Esophagus muscularis mucosa (tissue), 4 donors: ENCODE measurements at regions not wholly inside any gene's neighbourhood (a gene's known extent, or its start where the extent isn't known, plus 50 kb on each side); places are given as distances from the start of the nearest gene placed in this dataset.

ENCODE experiments used
- DNase-seq: peaks from one replicate; pipeline ENCODE4 v3.0.0-alpha.2; 2017; ENCODE audit errors: extremely low spot score
- H3K27ac ChIP-seq, 4 donors: fragments of 200-600 bp; sonication (generic); replicated peaks in 1 of 4; 1 replicate in 3 of 4; 2 replicates in 1 of 4; pipeline ENCODE4 v1.5.1; 2016 to 2019; ENCODE audit warnings: mild to moderate bottlenecking in 1 of 4
- H3K27me3 ChIP-seq, 4 donors: fragments of 200-600 bp; sonication (generic); one replicate each; pipeline versions ENCODE4 v1.5.1 to v1.6.0; 2016 to 2019
- H3K36me3 ChIP-seq, 4 donors: fragments of 200-600 bp; sonication (generic); one replicate each; pipeline ENCODE4 v1.5.1; 2016 to 2019
- H3K4me1 ChIP-seq, 4 donors: fragments of 200-600 bp; sonication (generic); one replicate each; pipeline ENCODE4 v1.5.1; 2016 to 2019
- H3K4me3 ChIP-seq, 4 donors: fragments of 200-600 bp; sonication (generic); 1 replicate in 2 of 4; 2 replicates in 2 of 4; pipeline ENCODE4 v1.5.1; 2016 to 2019; ENCODE audit warnings: mild to moderate bottlenecking in 4 of 4, moderate library complexity in 1 of 4
- H3K9me3 ChIP-seq, 4 donors: fragments of 200-600 bp; sonication (generic); 1 replicate in 3 of 4; 2 replicates in 1 of 4; pipeline ENCODE4 v1.5.1; 2016 to 2019
- EP300 ChIP-seq: sonication (generic); formaldehyde crosslinking; IDR thresholded peaks from one replicate; pipeline ENCODE4 v1.6.1; 2017; ENCODE audit warnings: antibody characterized with exemption
- POLR2A ChIP-seq: fragments of 450-650 bp; IDR thresholded peaks from one replicate; pipeline ENCODE4 v1.6.1; 2017; ENCODE audit warnings: antibody characterized with exemption, moderate library complexity, mild to moderate bottlenecking, low read depth
- POLR2AphosphoS5 ChIP-seq, 2 donors: sonication (generic); formaldehyde crosslinking; IDR thresholded peaks; one replicate each; pipeline ENCODE4 v1.6.1; 2017; ENCODE audit warnings: antibody characterized with exemption in 2 of 2
- WGBS: methylation state at CpG from one replicate; pipeline ENCODE4 v1.1.5; 2018; 5-methylcytosine and 5-hydroxymethylcytosine counted together
- intact Hi-C: fragments of 100-400 bp; cut with DNase I; formaldehyde crosslinking; loops from one replicate; pipeline ENCODE4 v1.15.1; 2023
- TF ChIP-seq, protein P1 (sequence below), 3 experiments: fragments of 200-600 bp in 2 of 3; fragments of 450-650 bp in 1 of 3; sonication (generic) in 2 of 3; IDR thresholded peaks; one replicate each; pipeline ENCODE4 v1.5.1; 2017 to 2019; ENCODE audit warnings: antibody characterized with exemption in 3 of 3, mild to moderate bottlenecking in 2 of 3, moderate library complexity in 1 of 3

DNA sequence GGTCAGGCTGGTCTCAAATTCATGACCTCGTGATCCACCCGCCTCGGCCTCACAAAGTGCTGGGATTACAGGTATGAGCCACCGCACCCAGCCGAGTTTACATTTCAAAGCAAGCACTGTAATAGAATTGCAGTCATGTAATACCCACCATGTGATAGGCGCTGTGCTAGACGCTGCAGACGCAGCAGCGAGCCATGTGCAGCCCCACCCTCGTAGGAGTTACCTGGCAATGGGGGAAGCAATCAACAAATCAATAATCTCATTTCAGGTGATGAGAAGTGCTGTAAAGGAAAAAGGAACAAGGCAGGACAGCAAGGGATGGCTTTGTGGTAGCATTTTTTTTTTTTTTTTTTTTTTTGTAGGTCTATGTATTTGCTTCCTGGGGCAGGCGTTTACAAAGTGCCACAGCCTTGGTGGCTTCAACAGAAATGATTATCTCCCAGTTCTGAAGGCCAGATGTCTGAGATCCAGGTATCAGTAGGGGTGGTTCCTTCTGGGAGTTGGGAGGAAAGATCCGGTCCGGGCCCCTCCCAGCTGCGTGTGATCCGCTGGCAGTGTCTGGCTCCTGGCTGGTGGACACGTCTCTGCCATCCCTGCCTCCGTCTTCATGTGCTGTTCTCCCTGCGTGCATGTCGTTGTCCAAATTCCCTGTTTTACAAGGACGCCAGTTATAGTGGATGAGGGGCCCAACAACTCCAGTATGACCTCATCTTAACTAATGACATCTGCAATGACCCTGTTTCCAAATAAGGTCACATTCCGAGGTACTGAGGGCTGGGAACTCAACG lies 72.8 kb downstream of the TNFAIP2 start:
- H3K4me1 ChIP-seq = peaks cover 0 to 22% (median 5%) of the 10 kb centered on the region in 4 donors
- 92% methylated on average over 17 of the region's 22 CpGs for WGBS
- no peaks in the 10 kb centered on the region for H3K9me3 ChIP-seq
- H3K36me3 ChIP-seq = no peaks in the 10 kb centered on the region
- DNase-seq = no peak
- intact Hi-C loops = no loop called here
- no peaks in the 10 kb centered on the region for H3K27me3 ChIP-seq
- H3K27ac ChIP-seq = peak overlapping the region in 1 of 4 donors; percentile 14
- H3K4me3 ChIP-seq = no peak overlapping the region
- TF ChIP-seq EP300 (no peak), POLR2A (no peak), POLR2AphosphoS5 (IDR thresholded peaks at IDR 0.05) (no peak)
- TF ChIP-seq, protein P1, sequence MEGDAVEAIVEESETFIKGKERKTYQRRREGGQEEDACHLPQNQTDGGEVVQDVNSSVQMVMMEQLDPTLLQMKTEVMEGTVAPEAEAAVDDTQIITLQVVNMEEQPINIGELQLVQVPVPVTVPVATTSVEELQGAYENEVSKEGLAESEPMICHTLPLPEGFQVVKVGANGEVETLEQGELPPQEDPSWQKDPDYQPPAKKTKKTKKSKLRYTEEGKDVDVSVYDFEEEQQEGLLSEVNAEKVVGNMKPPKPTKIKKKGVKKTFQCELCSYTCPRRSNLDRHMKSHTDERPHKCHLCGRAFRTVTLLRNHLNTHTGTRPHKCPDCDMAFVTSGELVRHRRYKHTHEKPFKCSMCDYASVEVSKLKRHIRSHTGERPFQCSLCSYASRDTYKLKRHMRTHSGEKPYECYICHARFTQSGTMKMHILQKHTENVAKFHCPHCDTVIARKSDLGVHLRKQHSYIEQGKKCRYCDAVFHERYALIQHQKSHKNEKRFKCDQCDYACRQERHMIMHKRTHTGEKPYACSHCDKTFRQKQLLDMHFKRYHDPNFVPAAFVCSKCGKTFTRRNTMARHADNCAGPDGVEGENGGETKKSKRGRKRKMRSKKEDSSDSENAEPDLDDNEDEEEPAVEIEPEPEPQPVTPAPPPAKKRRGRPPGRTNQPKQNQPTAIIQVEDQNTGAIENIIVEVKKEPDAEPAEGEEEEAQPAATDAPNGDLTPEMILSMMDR (IDR thresholded peaks at IDR 0.05) = no peak

DNA sequence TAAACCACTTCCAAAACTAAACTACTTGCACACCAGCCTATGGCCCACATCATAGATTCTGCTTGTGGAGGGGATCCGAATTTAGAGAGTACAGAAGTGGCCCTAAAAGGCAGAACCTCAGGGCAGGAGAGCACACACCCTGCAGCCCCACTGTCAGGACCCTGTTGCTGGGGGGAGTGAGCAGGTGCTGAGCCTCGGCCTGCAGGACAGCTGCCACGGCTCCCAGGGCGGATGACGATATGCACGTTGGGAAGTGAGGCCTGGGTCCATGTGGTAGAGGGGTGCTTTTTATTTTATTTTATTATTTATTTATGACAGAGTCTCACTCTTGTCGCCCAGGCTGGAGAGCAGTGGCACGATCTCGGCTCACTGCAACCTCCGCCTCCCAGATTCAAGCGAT lies 73.5 kb downstream of the TNFAIP2 start:
- intact Hi-C loops = no loop called here
- no peak for DNase-seq
- Histone ChIP-seq H3K36me3 (no peaks in the 10 kb centered on the region), H3K27me3 (no peaks in the 10 kb centered on the region), H3K27ac (peak overlapping the region in 1 of 4 donors; percentile 14), H3K4me3 (no peak overlapping the region), H3K9me3 (no peaks in the 10 kb centered on the region), H3K4me1 (peaks cover 0 to 22% (median 5%) of the 10 kb centered on the region in 4 donors)
- no peak for TF ChIP-seq EP300
- TF ChIP-seq, protein P1 (IDR thresholded peaks at IDR 0.05) = no peak
- no peak for TF ChIP-seq POLR2A
- no peak for TF ChIP-seq POLR2AphosphoS5 (IDR thresholded peaks at IDR 0.05)
- WGBS = 94% methylated on average over 11 of the region's 11 CpGs

DNA sequence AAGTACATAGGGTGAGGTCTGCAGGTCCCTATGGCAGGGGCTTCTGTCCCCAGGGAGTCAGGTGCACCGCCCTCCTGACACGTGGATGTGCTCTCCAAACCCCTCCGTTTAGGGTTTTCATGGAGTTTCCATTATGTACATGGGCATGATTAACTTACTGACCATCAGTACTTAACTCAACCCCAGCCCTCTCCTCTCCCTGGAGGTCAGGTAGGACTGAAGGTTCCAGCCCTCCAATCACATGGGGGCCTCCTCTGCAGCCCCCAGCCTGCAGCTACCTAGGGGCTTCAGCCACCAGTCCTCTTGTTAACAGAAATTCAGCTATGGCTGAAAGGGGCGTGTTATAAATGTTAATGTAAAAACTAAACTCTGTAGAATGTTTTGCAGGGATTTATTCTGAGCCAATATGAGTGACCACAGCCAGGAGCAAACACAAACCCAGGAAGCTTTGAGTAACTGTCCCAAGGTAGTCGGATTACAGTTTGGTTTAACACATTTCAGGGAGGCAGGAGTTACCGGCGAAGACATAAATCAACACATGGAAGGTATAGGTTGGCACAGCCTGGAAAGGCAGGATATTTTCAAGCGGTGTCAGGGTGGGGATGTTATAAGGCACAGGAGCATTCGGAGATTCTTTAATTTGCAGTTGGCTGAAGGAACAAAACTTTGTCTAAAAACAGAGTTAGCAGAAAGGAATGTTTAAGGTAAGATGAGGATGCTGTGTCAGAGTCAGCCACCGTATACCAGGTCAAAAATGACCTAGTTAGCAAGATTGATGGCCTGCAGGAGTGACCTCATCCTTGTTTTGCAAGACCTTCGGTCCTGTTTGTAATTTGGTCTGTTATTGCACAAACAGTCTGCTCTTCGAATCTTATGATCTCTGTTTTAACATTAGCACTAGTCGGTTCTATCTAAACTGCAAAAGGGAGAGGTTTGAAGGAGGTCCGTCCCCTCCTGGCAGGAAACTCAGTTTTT lies 75.2 kb downstream of the TNFAIP2 start:
- no peak overlapping the region for H3K4me3 ChIP-seq
- 66% methylated on average over 14 of the region's 14 CpGs for WGBS
- H3K27ac ChIP-seq = peak overlapping the region; percentile 65 to 75 (median 68)
- no peaks in the 10 kb centered on the region for H3K9me3 ChIP-seq
- no peaks in the 10 kb centered on the region for H3K36me3 ChIP-seq
- intact Hi-C loops = no loop called here
- TF ChIP-seq POLR2AphosphoS5 (IDR thresholded peaks at IDR 0.05) = peak; percentile 55 to 78
- TF ChIP-seq, protein P1 (IDR thresholded peaks at IDR 0.05) = no peak
- H3K27me3 ChIP-seq = peaks cover 0 to 8% (median 0%) of the 10 kb centered on the region in 4 donors
- H3K4me1 ChIP-seq = peaks cover 0 to 17% (median 5%) of the 10 kb centered on the region in 4 donors
- DNase-seq = no peak

DNA sequence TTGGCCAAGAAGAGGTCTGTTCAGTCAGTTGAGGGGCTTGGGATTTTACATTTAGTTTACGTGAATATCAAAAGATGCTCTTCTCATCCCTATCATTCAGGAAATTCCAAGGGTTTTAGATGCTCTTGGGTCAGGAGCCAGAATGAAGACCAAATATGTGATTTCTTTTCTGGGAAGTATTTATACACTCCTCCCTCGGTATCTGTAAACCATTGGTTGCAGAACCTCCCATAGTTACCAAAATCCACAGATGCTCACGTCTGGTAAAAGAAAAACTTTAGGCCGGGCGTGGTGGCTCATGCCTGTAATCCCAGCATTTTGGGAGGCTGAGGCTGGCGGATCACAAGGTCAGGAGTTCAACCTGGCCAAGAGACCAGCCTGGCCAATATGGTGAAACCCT lies 75.9 kb downstream of the TNFAIP2 start:
- Histone ChIP-seq H3K4me3 (no peak overlapping the region), H3K27ac (peak overlapping the region; percentile 65 to 75 (median 68)), H3K9me3 (peaks cover 0 to 4% (median under 1%) of the 10 kb centered on the region in 4 donors), H3K36me3 (no peaks in the 10 kb centered on the region), H3K4me1 (peaks cover 0 to 17% (median 5%) of the 10 kb centered on the region in 4 donors), H3K27me3 (peaks cover 0 to 8% (median 0%) of the 10 kb centered on the region in 4 donors)
- intact Hi-C loops = no loop called here
- 71% methylated on average over 6 of the region's 6 CpGs for whole genome bisulfite sequencing
- TF ChIP-seq, protein P1 (IDR thresholded peaks at IDR 0.05) = no peak
- TF ChIP-seq POLR2AphosphoS5 (IDR thresholded peaks at IDR 0.05) (peak in 1 of 2 donors; percentile 16), EP300 (no peak)
- DNase-seq = no peak
